ENCODE measurements at regions not wholly inside any gene's neighbourhood (a gene's known extent, or its start where the extent isn't known, plus 50 kb on each side); places are given as distances from the start of the nearest gene placed in this dataset.

GRCh38 chr17:77033892-77034404 is 106.8 kb upstream of the SEC14L1 start:
- TF ChIP-seq CTCF (conservative IDR thresholded peaks at IDR 0.05): no peak
- no peaks in the 10 kb centered on the region for H3K36me3 Mint-ChIP-seq (ENCODE audit: low read depth)
- no peak for DNase-seq (ENCODE audit: low read depth, low spot score)
- peaks cover 3% of the 10 kb centered on the region for H3K9me3 Mint-ChIP-seq
- H3K4me3 Mint-ChIP-seq: no peak overlapping the region
- H3K27ac Mint-ChIP-seq (ENCODE audit: unreplicated experiment): no peak overlapping the region
- peaks cover 15% of the 10 kb centered on the region for H3K4me1 Mint-ChIP-seq
- H3K27me3 Mint-ChIP-seq (ENCODE audit: low read depth): no peaks in the 10 kb centered on the region

- DNase-seq (ENCODE audit: low read depth, low spot score): no peak
- Mint-ChIP-seq H3K9me3 (peaks cover 3% of the 10 kb centered on the region), H3K4me1 (peaks cover 15% of the 10 kb centered on the region), H3K27me3 (ENCODE audit: low read depth) (no peaks in the 10 kb centered on the region), H3K27ac (ENCODE audit: unreplicated experiment) (no peak overlapping the region), H3K36me3 (ENCODE audit: low read depth) (no peaks in the 10 kb centered on the region), H3K4me3 (no peak overlapping the region)
- TF ChIP-seq CTCF (conservative IDR thresholded peaks at IDR 0.05): no peak
Measured at GRCh38 chr17:77034677-77035424, 105.9 kb upstream of the SEC14L1 start.

GRCh38 chr17:77035526-77035925 is 105.2 kb upstream of the SEC14L1 start:
- Mint-ChIP-seq H3K27ac (ENCODE audit: unreplicated experiment) (no peak overlapping the region), H3K4me3 (no peak overlapping the region), H3K9me3 (peaks cover 3% of the 10 kb centered on the region), H3K4me1 (peaks cover 15% of the 10 kb centered on the region), H3K27me3 (ENCODE audit: low read depth) (no peaks in the 10 kb centered on the region), H3K36me3 (ENCODE audit: low read depth) (no peaks in the 10 kb centered on the region)
- DNase-seq (ENCODE audit: low read depth, low spot score): no peak
- no peak for TF ChIP-seq CTCF (conservative IDR thresholded peaks at IDR 0.05)

GRCh38 chr17:77036136-77036840 is 104.5 kb upstream of the SEC14L1 start:
- H3K27ac Mint-ChIP-seq (ENCODE audit: unreplicated experiment): peak overlapping the region; percentile 6
- no peaks in the 10 kb centered on the region for H3K36me3 Mint-ChIP-seq (ENCODE audit: low read depth)
- TF ChIP-seq CTCF (conservative IDR thresholded peaks at IDR 0.05): no peak
- no peaks in the 10 kb centered on the region for H3K27me3 Mint-ChIP-seq (ENCODE audit: low read depth)
- H3K9me3 Mint-ChIP-seq: peaks cover 3% of the 10 kb centered on the region
- no peak for DNase-seq (ENCODE audit: low read depth, low spot score)
- no peak overlapping the region for H3K4me3 Mint-ChIP-seq
- peaks cover 15% of the 10 kb centered on the region for H3K4me1 Mint-ChIP-seq

- TF ChIP-seq CTCF (conservative IDR thresholded peaks at IDR 0.05): no peak
- Mint-ChIP-seq H3K4me3 (no peak overlapping the region), H3K27ac (ENCODE audit: unreplicated experiment) (no peak overlapping the region), H3K27me3 (ENCODE audit: low read depth) (no peaks in the 10 kb centered on the region), H3K9me3 (peaks cover 2% of the 10 kb centered on the region), H3K4me1 (peaks cover 15% of the 10 kb centered on the region), H3K36me3 (ENCODE audit: low read depth) (no peaks in the 10 kb centered on the region)
- no peak for DNase-seq (ENCODE audit: low read depth, low spot score)
Measured at GRCh38 chr17:77036841-77037381, 103.9 kb upstream of the SEC14L1 start.
